Transverse colon (tissue), 4 donors: ENCODE measurements at regions not wholly inside any gene's neighbourhood (a gene's known extent, or its start where the extent isn't known, plus 50 kb on each side); places are given as distances from the start of the nearest gene placed in this dataset.

ENCODE experiments used
- DNase-seq: peaks from one replicate; pipeline ENCODE4 v3.0.0-alpha.2; 2019
- H3K27ac ChIP-seq, 4 donors: fragments of 200-600 bp; sonication (generic); 2 replicates each; pipeline ENCODE4 v1.5.1; 2016 to 2018; ENCODE audit warnings: inconsistent platforms in 4 of 4
- H3K27me3 ChIP-seq: fragments of 200-600 bp; sonication (generic); 2 replicates; pipeline ENCODE4 v1.5.1; 2017; ENCODE audit warnings: inconsistent platforms
- H3K36me3 ChIP-seq, 4 donors: fragments of 200-600 bp; sonication (generic); 2 replicates each; pipeline ENCODE4 v1.5.1; 2017 to 2019; ENCODE audit warnings: inconsistent platforms in 4 of 4
- H3K4me1 ChIP-seq, 4 donors: fragments of 200-600 bp; sonication (generic); 2 replicates each; pipeline ENCODE4 v1.5.1; 2017 to 2020; ENCODE audit warnings: inconsistent platforms in 4 of 4
- H3K4me3 ChIP-seq, 4 donors: fragments of 200-600 bp; sonication (generic); 1 replicate in 1 of 4; 2 replicates in 3 of 4; pipeline versions ENCODE4 v1.5.1 to v1.6.1; 2017 to 2019; ENCODE audit warnings: inconsistent platforms in 4 of 4
- H3K9me3 ChIP-seq, 2 donors: fragments of 200-600 bp; sonication (generic); 2 replicates each; pipeline ENCODE4 v1.5.1; 2017 to 2019; ENCODE audit warnings: inconsistent platforms in 2 of 2
- CTCF ChIP-seq, 5 experiments: fragments of 200-600 bp in 3 of 5; fragments of 450-650 bp in 2 of 5; sonication (generic) in 3 of 5; IDR thresholded peaks; 1 replicate in 2 of 5; 2 replicates in 3 of 5; pipeline ENCODE4 v1.5.1; 2016 to 2017; ENCODE audit warnings: antibody characterized with exemption in 5 of 5, inconsistent platforms in 3 of 5, mild to moderate bottlenecking in 2 of 5, moderate library complexity in 1 of 5
- EP300 ChIP-seq: sonication (generic); formaldehyde crosslinking; IDR thresholded peaks from one replicate; pipeline ENCODE4 v1.6.1; 2017; ENCODE audit warnings: antibody characterized with exemption, low read depth
- POLR2A ChIP-seq: fragments of 450-650 bp; IDR thresholded peaks from one replicate; pipeline ENCODE4 v1.6.1; 2016; ENCODE audit warnings: antibody characterized with exemption, mild to moderate bottlenecking, moderate library complexity
- POLR2AphosphoS5 ChIP-seq, 3 donors: sonication (generic); formaldehyde crosslinking; IDR thresholded peaks; one replicate each; pipeline ENCODE4 v1.6.1; 2016; ENCODE audit warnings: antibody characterized with exemption in 3 of 3
- WGBS, 2 donors: methylation state at CpG; one replicate each; pipeline ENCODE4 v1.1.5; 2018; ENCODE audit warnings: low coverage in 1 of 2; 5-methylcytosine and 5-hydroxymethylcytosine counted together
- in situ Hi-C, 4 donors: fragments of 200-750 bp; cut with MboI; loops; one replicate each; pipeline versions ENCODE4 v1.15.0 to v1.15.1; 2017; ENCODE audit warnings: low sequenced_read_pairs in 3 of 4, low pct_ligation_motif_present in 1 of 4, low pct_unique_long_range_greater_than_20kb in 1 of 4
- intact Hi-C: fragments of 100-400 bp; cut with DNase I; formaldehyde crosslinking; loops from one replicate; pipeline ENCODE4 v1.15.1; 2023; ENCODE audit warnings: low total_unique reads

- H3K9me3 ChIP-seq, result no peaks in the 10 kb centered on the region
- peaks cover 0 to 3% (median 0%) of the 10 kb centered on the region in 4 donors for H3K4me1 ChIP-seq
- WGBS, 2 donors, result 77 to 83% methylated on average over 4 of the region's 4 CpGs
- no peak overlapping the region for H3K27ac ChIP-seq
- no peaks in the 10 kb centered on the region for H3K27me3 ChIP-seq
- DNase-seq, result no peak
- in situ Hi-C loops, result no loop called here
- no peak overlapping the region for H3K4me3 ChIP-seq
- intact Hi-C loops, result no loop called here
- H3K36me3 ChIP-seq, result no peaks in the 10 kb centered on the region
- no peak for TF ChIP-seq EP300
- no peak for TF ChIP-seq POLR2AphosphoS5 (IDR thresholded peaks at IDR 0.05)
These were observed 98.5 kb upstream of the INTU start for GRCh38 chr4:127534041-127534825.

- WGBS, 2 donors, result 31 to 36% methylated on average over 1 of the region's 1 CpG
- TF ChIP-seq POLR2A (no peak), POLR2AphosphoS5 (IDR thresholded peaks at IDR 0.05) (no peak), EP300 (no peak), CTCF (IDR thresholded peaks at IDR 0.05) (no peak)
- Histone ChIP-seq H3K36me3 (no peaks in the 10 kb centered on the region), H3K27ac (no peak overlapping the region), H3K9me3 (no peaks in the 10 kb centered on the region), H3K4me3 (no peak overlapping the region), H3K27me3 (no peaks in the 10 kb centered on the region), H3K4me1 (peaks cover 0 to 3% (median 0%) of the 10 kb centered on the region in 4 donors)
- in situ Hi-C loops, result no loop called here
- intact Hi-C loops, result no loop called here
- no peak for DNase-seq
These were observed 94.7 kb upstream of the INTU start for GRCh38 chr4:127538016-127538415.

GRCh38 chr4:127540497-127541025 is 92.2 kb upstream of the INTU start:
- no peak for DNase-seq
- 71 to 80% methylated on average over 3 of the region's 3 CpGs for WGBS, 2 donors
- intact Hi-C loops (no loop called here), in situ Hi-C loops (no loop called here)
- H3K36me3 ChIP-seq, result no peaks in the 10 kb centered on the region
- H3K27me3 ChIP-seq, result no peaks in the 10 kb centered on the region
- H3K4me1 ChIP-seq, result peaks cover 0 to 3% (median 0%) of the 10 kb centered on the region in 4 donors
- TF ChIP-seq CTCF (IDR thresholded peaks at IDR 0.05) (no peak), POLR2A (no peak), POLR2AphosphoS5 (IDR thresholded peaks at IDR 0.05) (no peak), EP300 (no peak)
- H3K9me3 ChIP-seq, result no peaks in the 10 kb centered on the region
- no peak overlapping the region for H3K27ac ChIP-seq
- H3K4me3 ChIP-seq, result no peak overlapping the region

GRCh38 chr4:127545271-127545670 is 87.5 kb upstream of the INTU start:
- TF ChIP-seq POLR2AphosphoS5 (IDR thresholded peaks at IDR 0.05) (no peak), CTCF (IDR thresholded peaks at IDR 0.05) (no peak), POLR2A (no peak), EP300 (no peak)
- Histone ChIP-seq H3K4me3 (no peak overlapping the region), H3K9me3 (no peaks in the 10 kb centered on the region), H3K36me3 (no peaks in the 10 kb centered on the region), H3K4me1 (no peaks in the 10 kb centered on the region), H3K27ac (no peak overlapping the region), H3K27me3 (no peaks in the 10 kb centered on the region)
- intact Hi-C loops (no loop called here), in situ Hi-C loops (no loop called here)
- DNase-seq, result no peak
